AG04449 (cell line): ENCODE measurements at regions not wholly inside any gene's neighbourhood (a gene's known extent, or its start where the extent isn't known, plus 50 kb on each side); places are given as distances from the start of the nearest gene placed in this dataset.

Source experiments
- CTCF ChIA-PET: fragments of 350-600 bp; formaldehyde crosslinking; extraction: SDS; loops from one replicate; lab custom pipeline; 2021; ENCODE audit warnings: antibody characterized with exemption; lab: Yijun Ruan, JAX
- POLR2A ChIA-PET: fragments of 400-600, 350-600 bp; formaldehyde crosslinking; extraction: SDS; loops from one replicate; lab custom pipeline; 2020; ENCODE audit warnings: antibody characterized with exemption, inconsistent platforms; lab: Yijun Ruan, JAX
- DNase-seq: peaks from one replicate; pipeline ENCODE4 v3.0.0-alpha.2; 2010; ENCODE audit warnings: low read depth, low spot score
- H3K4me3 ChIP-seq: 2 replicates; pipeline ENCODE4 v1.5.1; 2011; ENCODE audit warnings: low read depth, mild to moderate bottlenecking, control low read depth, low read length
- TF ChIP-seq, protein P1 (sequence below): IDR thresholded peaks from one replicate; pipeline ENCODE4 v1.5.1; 2011; ENCODE audit warnings: mild to moderate bottlenecking, moderate library complexity, low read length, control low read depth, inconsistent platforms; ENCODE audit not compliant: insufficient read depth; ENCODE audit errors: missing control alignments

DNA sequence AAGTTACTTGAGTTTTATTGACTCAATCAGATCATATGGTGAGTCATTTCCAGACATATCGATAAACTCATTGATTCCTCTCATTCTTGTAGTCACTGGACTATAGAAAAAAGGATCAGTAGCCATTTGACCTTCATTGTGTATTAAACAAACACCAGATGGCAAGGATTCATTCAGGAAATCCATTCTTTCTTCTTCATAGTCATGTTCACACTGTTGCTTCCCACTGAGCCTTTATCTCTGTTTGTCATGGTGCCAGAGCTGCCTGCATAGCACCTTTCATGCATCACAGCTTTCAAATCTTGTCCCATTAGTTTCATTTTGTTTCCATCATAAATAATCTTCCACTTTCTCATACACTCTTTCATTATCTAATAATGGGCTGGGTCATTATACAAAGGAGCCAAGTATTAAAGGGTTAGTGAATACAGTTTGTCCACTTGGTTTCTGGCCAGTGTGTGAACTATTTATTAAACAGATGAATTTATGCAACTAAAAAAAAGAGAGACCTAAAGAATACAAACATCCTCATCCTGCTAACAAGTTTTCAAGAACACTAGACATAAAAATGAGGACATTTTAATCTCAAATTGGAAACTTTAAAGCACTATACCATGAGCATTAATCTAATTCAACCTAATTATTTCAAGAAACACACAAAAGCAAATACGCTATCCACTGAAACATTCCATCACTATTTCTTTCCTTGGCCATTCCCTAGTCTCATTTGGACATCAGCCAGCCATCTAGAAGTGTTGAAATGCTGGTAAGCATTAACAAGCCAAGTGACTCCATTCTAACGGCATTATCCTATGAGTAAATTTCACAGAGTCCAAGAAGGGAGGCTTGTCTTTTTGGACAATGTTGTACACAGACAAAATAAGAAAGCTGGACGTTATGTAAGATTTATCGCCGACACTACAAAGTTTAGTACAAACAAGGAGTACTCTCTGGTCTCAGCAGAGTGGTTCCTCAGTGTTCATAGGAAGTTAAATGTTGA is 476.5 kb downstream of the FOXG1 start:
- POLR2A ChIA-PET = no interaction called here
- DNase-seq = no peak
- TF ChIP-seq, protein P1, sequence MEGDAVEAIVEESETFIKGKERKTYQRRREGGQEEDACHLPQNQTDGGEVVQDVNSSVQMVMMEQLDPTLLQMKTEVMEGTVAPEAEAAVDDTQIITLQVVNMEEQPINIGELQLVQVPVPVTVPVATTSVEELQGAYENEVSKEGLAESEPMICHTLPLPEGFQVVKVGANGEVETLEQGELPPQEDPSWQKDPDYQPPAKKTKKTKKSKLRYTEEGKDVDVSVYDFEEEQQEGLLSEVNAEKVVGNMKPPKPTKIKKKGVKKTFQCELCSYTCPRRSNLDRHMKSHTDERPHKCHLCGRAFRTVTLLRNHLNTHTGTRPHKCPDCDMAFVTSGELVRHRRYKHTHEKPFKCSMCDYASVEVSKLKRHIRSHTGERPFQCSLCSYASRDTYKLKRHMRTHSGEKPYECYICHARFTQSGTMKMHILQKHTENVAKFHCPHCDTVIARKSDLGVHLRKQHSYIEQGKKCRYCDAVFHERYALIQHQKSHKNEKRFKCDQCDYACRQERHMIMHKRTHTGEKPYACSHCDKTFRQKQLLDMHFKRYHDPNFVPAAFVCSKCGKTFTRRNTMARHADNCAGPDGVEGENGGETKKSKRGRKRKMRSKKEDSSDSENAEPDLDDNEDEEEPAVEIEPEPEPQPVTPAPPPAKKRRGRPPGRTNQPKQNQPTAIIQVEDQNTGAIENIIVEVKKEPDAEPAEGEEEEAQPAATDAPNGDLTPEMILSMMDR = no peak
- H3K4me3 ChIP-seq = no peak overlapping the region
- CTCF ChIA-PET = no interaction called here

DNA sequence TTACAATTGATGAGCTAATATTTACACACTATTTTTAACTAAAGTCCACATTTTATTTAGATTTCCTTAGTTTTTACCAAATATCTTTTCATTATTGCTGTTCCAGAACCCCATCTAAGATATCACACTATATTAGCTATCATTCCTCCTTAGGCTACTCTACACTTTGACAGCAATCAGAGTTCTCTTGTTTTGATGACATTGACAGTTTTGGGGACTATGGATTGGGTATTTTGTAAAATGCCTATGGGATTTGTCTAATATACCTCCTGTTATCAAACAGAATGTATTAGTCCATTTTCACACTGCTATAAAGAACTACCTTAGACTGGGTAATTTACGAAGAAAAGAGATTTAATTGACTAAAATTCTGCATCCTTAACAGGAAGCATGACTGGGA is 489.1 kb downstream of the FOXG1 start:
- TF ChIP-seq, protein P1 = no peak
- no peak for DNase-seq
- H3K4me3 ChIP-seq = no peak overlapping the region
- ChIA-PET POLR2A (no interaction called here), CTCF (no interaction called here)

DNA sequence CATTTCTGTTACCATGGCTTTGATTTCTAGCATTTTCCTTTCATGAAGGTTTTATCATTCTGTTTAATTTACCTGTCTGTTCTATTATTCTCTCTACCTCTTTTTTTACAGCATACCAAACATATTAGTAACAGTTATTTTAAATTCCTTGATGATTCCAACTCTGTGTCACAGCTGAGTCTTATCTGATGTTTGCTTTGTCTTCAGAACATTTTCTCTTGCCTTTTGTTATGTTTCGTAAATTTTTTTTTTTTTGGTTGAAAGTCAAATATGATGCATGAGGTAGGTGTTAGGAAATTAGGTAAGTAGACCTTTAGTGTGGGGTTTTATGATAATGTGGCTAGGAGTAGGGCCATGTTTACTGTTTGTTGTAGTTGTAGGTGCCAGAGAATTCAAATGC is 496.4 kb downstream of the FOXG1 start:
- TF ChIP-seq, protein P1 = no peak
- ChIA-PET CTCF (no interaction called here), POLR2A (no interaction called here)
- no peak for DNase-seq
- no peak overlapping the region for H3K4me3 ChIP-seq

DNA sequence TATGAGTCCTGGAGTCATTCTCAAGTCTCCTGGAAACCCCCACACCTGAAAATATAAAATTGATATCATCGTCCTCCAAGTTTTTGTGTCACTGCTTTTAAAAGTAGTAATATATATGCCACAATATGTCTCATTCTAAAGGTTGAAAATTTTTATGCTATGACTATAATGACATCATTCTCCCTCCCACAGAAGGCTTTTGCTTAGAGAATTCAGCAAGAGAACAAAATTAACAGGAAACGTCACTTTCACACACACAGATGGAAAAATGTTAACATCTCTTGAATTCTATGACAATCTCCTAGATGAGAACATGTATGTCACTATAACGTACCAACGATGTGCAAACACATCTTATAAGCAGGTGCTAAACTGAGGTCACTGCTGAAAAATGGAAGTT is 498.3 kb downstream of the FOXG1 start:
- TF ChIP-seq, protein P1 = no peak
- DNase-seq = no peak
- POLR2A ChIA-PET = no interaction called here

DNA sequence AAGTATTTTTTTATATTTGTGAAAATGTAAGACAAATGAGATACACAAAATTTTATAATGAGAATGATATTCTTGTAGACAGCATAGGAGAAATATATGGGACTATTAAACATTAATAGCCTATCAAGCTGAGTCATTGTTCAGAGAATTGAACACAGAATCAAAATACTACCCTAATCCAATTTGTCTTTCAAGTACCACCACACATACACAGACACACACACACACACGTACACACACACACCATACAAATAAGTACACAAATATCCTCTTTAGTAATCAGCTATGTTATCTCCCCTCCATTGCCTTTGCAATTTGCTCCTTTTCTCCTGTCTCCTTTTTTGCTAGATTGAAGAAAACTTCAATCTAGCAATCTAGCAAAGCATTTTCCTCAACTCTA is 499.3 kb downstream of the FOXG1 start:
- ChIA-PET POLR2A (no interaction called here), CTCF (no interaction called here)
- DNase-seq = no peak
- no peak overlapping the region for H3K4me3 ChIP-seq
- TF ChIP-seq, protein P1 = no peak

More for the DNA sequence above, 498.3 kb downstream of the FOXG1 start:
- CTCF ChIA-PET = no interaction called here
- no peak overlapping the region for H3K4me3 ChIP-seq

DNA sequence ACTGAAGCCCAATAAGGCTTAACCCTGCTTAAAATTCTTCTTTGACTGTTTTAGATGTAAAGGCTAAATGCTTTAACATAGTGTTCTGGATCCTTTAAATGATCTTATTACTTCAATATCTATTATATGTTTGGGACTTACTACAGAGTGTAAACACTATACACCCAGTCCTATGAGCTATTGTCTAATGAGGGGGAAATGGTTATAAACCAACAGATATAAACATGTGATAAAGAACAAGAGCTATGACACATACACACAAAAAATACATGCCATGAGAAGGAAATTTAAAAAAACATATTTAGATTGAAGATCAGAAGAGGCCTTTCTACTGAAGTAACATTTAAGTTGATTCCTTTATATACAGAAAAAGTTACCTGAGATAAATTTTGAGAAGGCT is 505.1 kb downstream of the FOXG1 start:
- no peak overlapping the region for H3K4me3 ChIP-seq
- ChIA-PET POLR2A (no interaction called here), CTCF (interaction anchor here (1.1 kb wide), 1 partner anchor 9 kb away, joined by 3 read pairs; no protein-coding TSS in a partner anchor)
- TF ChIP-seq, protein P1 = no peak
- DNase-seq = no peak
